HG03066 (cell line): ENCODE measurements at regions not wholly inside any gene's neighbourhood (a gene's known extent, or its start where the extent isn't known, plus 50 kb on each side); places are given as distances from the start of the nearest gene placed in this dataset.
A peak's percentile ranks its signal among the peaks of the same experiment; 100 is the strongest.

ENCODE experiments used
- ATAC-seq: cut with Tn5 transposase; IDR thresholded peaks from one replicate; pipeline ENCODE4 v1.9.1; 2021; ENCODE audit warnings: low read depth; ENCODE audit not compliant: unreplicated experiment

GRCh38 chr11:109902764-109903433 is 190.3 kb upstream of the ZC3H12C start:
- ATAC-seq = no peak

- no peak for ATAC-seq
Observed at GRCh38 chr11:109911488-109911887, 181.7 kb upstream of the ZC3H12C start.

GRCh38 chr11:109914038-109914437 is 179.2 kb upstream of the ZC3H12C start:
- ATAC-seq = no peak

- no peak for ATAC-seq
Observed at GRCh38 chr11:109914809-109915653, 178.2 kb upstream of the ZC3H12C start.

- ATAC-seq = no peak
Observed at GRCh38 chr11:109926941-109927340, 166.3 kb upstream of the ZC3H12C start.

- no peak for ATAC-seq
Observed at GRCh38 chr11:109929308-109929707, 163.9 kb upstream of the ZC3H12C start.

GRCh38 chr11:109933126-109933525 is 160.1 kb upstream of the ZC3H12C start:
- no peak for ATAC-seq

- no peak for ATAC-seq
Observed at GRCh38 chr11:109934151-109934550, 159.0 kb upstream of the ZC3H12C start.

- no peak for ATAC-seq
Observed at GRCh38 chr11:109936661-109937180, 156.5 kb upstream of the ZC3H12C start.

GRCh38 chr11:109937968-109938367 is 155.2 kb upstream of the ZC3H12C start:
- no peak for ATAC-seq

GRCh38 chr11:109939166-109939810 is 153.9 kb upstream of the ZC3H12C start:
- no peak for ATAC-seq

GRCh38 chr11:109940816-109941215 is 152.4 kb upstream of the ZC3H12C start:
- no peak for ATAC-seq

- ATAC-seq = peak; percentile 65
Observed at GRCh38 chr11:109945626-109946321, 147.4 kb upstream of the ZC3H12C start.

GRCh38 chr11:109946322-109946846 is 146.8 kb upstream of the ZC3H12C start:
- peak; percentile 87 for ATAC-seq

GRCh38 chr11:109954534-109954933 is 138.7 kb upstream of the ZC3H12C start:
- ATAC-seq = no peak

GRCh38 chr11:109956124-109956793 is 136.9 kb upstream of the ZC3H12C start:
- ATAC-seq = peak; percentile 68

- peak; percentile 57 for ATAC-seq
Observed at GRCh38 chr11:109957000-109957399, 136.2 kb upstream of the ZC3H12C start.

GRCh38 chr11:109957601-109958000 is 135.6 kb upstream of the ZC3H12C start:
- ATAC-seq = no peak

- no peak for ATAC-seq
Observed at GRCh38 chr11:109958131-109958820, 134.9 kb upstream of the ZC3H12C start.
